K562 (cell line): ENCODE measurements at regions not wholly inside any gene's neighbourhood (a gene's known extent, or its start where the extent isn't known, plus 50 kb on each side); places are given as distances from the start of the nearest gene placed in this dataset.

ENCODE experiments used
- ATAC-seq: fragments of 200-7000 bp; cut with Tn5 transposase; 3 replicates; pipeline ENCODE4 v1.9.1; 2020; ENCODE audit warnings: moderate library complexity
- BruUV-seq: library from RNA; stranded (reverse); fragments of 400-500 nt; replicated peaks from 2 replicates; lab custom pipeline; 2021; lab: Mats Ljungman, UMichigan
- CTCF ChIA-PET: fragments of 300-600 bp; formaldehyde crosslinking; extraction: SDS; loops from one replicate; lab custom pipeline; 2021; ENCODE audit warnings: low intra/inter-chr PET ratio; lab: Yijun Ruan, JAX
- POLR2A ChIA-PET: fragments of 300-600, 350-650 bp; sonication (Branson Sonifier 250); formaldehyde crosslinking; extraction: SDS; loops from one replicate; lab custom pipeline; 2021; ENCODE audit warnings: antibody characterized with exemption, inconsistent platforms; lab: Yijun Ruan, JAX
- DNase-seq, 4 experiments: peaks; one replicate each; pipeline versions ENCODE4 v3.0.0 to v3.0.0-alpha.2; 2011 to 2018; ENCODE audit warnings: low spot score in 3 of 4, mixed read lengths in 3 of 4; ENCODE audit errors: extremely low read depth in 1 of 4
- FAIRE-seq: peaks from 2 replicates; lab custom pipeline; 2011; peaks lifted over from hg19 to GRCh38; lab: Jason Lieb, UNC
- H2AFZ ChIP-seq: 2 replicates; pipeline ENCODE4 v1.6.0; 2011; ENCODE audit warnings: low read depth, low read length, control low read depth, inconsistent platforms
- H3K27ac ChIP-seq: fragments of 200-600 bp; 3 replicates; pipeline ENCODE4 v1.8.0; 2011; ENCODE audit warnings: low read depth, mild to moderate bottlenecking, control low read depth, inconsistent platforms, low read length, moderate library complexity, mixed read lengths; ENCODE audit errors: extremely low read depth
- H3K27me3 ChIP-seq, 2 experiments: fragments of 300-600 bp in 1 of 2; 2 replicates in 1 of 2; 3 replicates in 1 of 2; pipeline versions ENCODE4 v1.6.0 to v1.8.0; 2011; ENCODE audit warnings: inconsistent platforms in 2 of 2, low read length in 2 of 2, mild to moderate bottlenecking in 1 of 2, mixed read lengths in 1 of 2, moderate library complexity in 1 of 2; ENCODE audit not compliant: control insufficient read depth in 2 of 2, insufficient read depth in 2 of 2
- H3K36me3 ChIP-seq: fragments of 300-600 bp; 3 replicates; pipeline ENCODE4 v1.8.0; 2011; ENCODE audit warnings: mild to moderate bottlenecking, low read length, inconsistent platforms; ENCODE audit not compliant: control insufficient read depth, insufficient read depth
- H3K4me1 ChIP-seq, 2 experiments: fragments of 200-600 bp in 1 of 2; replicated peaks in 1 of 2; 2 replicates in 1 of 2; 3 replicates in 1 of 2; pipeline versions ENCODE4 v1.5.1 to v1.8.0; 2011; ENCODE audit warnings: inconsistent platforms in 2 of 2, low read length in 2 of 2, mild to moderate bottlenecking in 1 of 2, mixed read lengths in 1 of 2, moderate library complexity in 1 of 2; ENCODE audit not compliant: control insufficient read depth in 2 of 2, insufficient read depth in 2 of 2
- H3K4me2 ChIP-seq: 2 replicates; pipeline ENCODE4 v1.6.1; 2011; ENCODE audit warnings: low read length, control low read depth, inconsistent platforms, mixed read lengths; ENCODE audit not compliant: insufficient read depth
- H3K4me3 ChIP-seq: fragments of 200-600 bp; sonication (generic), shearing (Covaris generic); 2 replicates; pipeline ENCODE4 v1.5.1; 2016; ENCODE audit warnings: control low read depth, inconsistent platforms
- H3K79me2 ChIP-seq: fragments of 200-600 bp; 3 replicates; pipeline ENCODE4 v1.8.0; 2011; ENCODE audit warnings: low read length, inconsistent platforms; ENCODE audit not compliant: control insufficient read depth, insufficient read depth
- H3K9ac ChIP-seq, 2 experiments: 2 replicates each; pipeline versions ENCODE4 v1.6.0 to v1.6.1; 2011; ENCODE audit warnings: low read depth in 2 of 2, low read length in 2 of 2, control low read depth in 1 of 2, inconsistent platforms in 1 of 2, mild to moderate bottlenecking in 1 of 2, mixed read lengths in 1 of 2; ENCODE audit not compliant: insufficient read depth in 1 of 2
- H3K9me1 ChIP-seq: one replicate; pipeline ENCODE4 v1.6.0; 2011; ENCODE audit warnings: inconsistent platforms, mild to moderate bottlenecking, low read length, moderate library complexity; ENCODE audit not compliant: control insufficient read depth, insufficient read depth
- H3K9me3 ChIP-seq: replicated peaks from 2 replicates; pipeline ENCODE4 v1.5.1; 2011; ENCODE audit warnings: low read depth, low read length, inconsistent platforms; ENCODE audit not compliant: control insufficient read depth, insufficient read depth
- H4K20me1 ChIP-seq: replicated peaks from 2 replicates; pipeline ENCODE4 v1.6.1; 2011; ENCODE audit warnings: low read length, inconsistent platforms, mixed read lengths; ENCODE audit not compliant: control insufficient read depth, insufficient read depth
- CREB1 ChIP-seq, 2 experiments: sonication (generic) in 1 of 2; formaldehyde crosslinking in 1 of 2; IDR thresholded peaks; 2 replicates each; pipeline versions ENCODE4 v1.6.1 to v1.8.0; 2012 to 2022; ENCODE audit warnings: inconsistent platforms in 1 of 2, mild to moderate bottlenecking in 1 of 2, missing genetic modification reagents in 1 of 2, moderate library complexity in 1 of 2
- MAFK ChIP-seq: IDR thresholded peaks from 2 replicates; pipeline ENCODE4 v1.6.1; 2011; ENCODE audit warnings: low read length, improper control_type of control experiment
- MCM5 ChIP-seq: fragments of 450-650 bp; IDR thresholded peaks from 2 replicates; pipeline ENCODE4 v1.6.1; 2016; ENCODE audit warnings: low read depth
- RBBP5 ChIP-seq: fragments of 200-600 bp; sonication (generic); IDR thresholded peaks from 2 replicates; pipeline ENCODE4 v1.6.1; 2012; ENCODE audit warnings: borderline replicate concordance, mild to moderate bottlenecking, low read length, control low read depth, inconsistent platforms; ENCODE audit not compliant: insufficient read depth, poor library complexity, severe bottlenecking
- RBM34 ChIP-seq: fragments of 200-400 bp; formaldehyde crosslinking; IDR thresholded peaks from 2 replicates; pipeline ENCODE4 v1.6.1; 2018; ENCODE audit warnings: low read length, borderline replicate concordance; ENCODE audit not compliant: insufficient read depth
- SMARCE1 ChIP-seq: fragments of 450-650 bp; IDR thresholded peaks from 2 replicates; pipeline ENCODE4 v1.7.1; 2016; ENCODE audit warnings: mild to moderate bottlenecking
- TAF1 ChIP-seq: IDR thresholded peaks from 2 replicates; pipeline ENCODE4 v1.6.1; 2011; ENCODE audit warnings: mild to moderate bottlenecking, low read length, moderate library complexity; ENCODE audit not compliant: insufficient read depth, control insufficient read depth, severe bottlenecking; ENCODE audit errors: extremely low read depth
- TCFL5 ChIP-seq: fragments of 250-450 bp; sonication (Bioruptor Pico); conservative IDR thresholded peaks from 2 replicates; pipeline ENCODE4 v1.6.1; 2021; ENCODE audit warnings: mild to moderate bottlenecking, moderate library complexity, matching md5 sums
- ZBTB2 ChIP-seq: fragments of 450-650 bp; IDR thresholded peaks from 2 replicates; pipeline ENCODE4 v1.6.1; 2016; ENCODE audit warnings: antibody characterized with exemption
- ZNF184 ChIP-seq: sonication (generic); formaldehyde crosslinking; IDR thresholded peaks from 2 replicates; pipeline ENCODE4 v1.5.0; 2020; ENCODE audit warnings: missing genetic modification reagents
- ZNF197 ChIP-seq: fragments of 200-800 bp; sonication (Bioruptor generic); IDR thresholded peaks from 2 replicates; pipeline ENCODE4 v1.6.1; 2016; ENCODE audit warnings: low read depth, missing genetic modification characterization, missing compliant biosample characterization
- WGBS: fragments of 100-300 bp; shearing (Covaris generic); methylation state at CpG from one replicate; pipeline ENCODE4 v1.1.6; 2016; ENCODE audit warnings: low coverage, mixed read lengths; ENCODE audit not compliant: insufficient coverage; ENCODE audit errors: missing lambda C conversion rate; 5-methylcytosine and 5-hydroxymethylcytosine counted together
- in situ Hi-C: fragments of 300-500 bp; cut with MboI; formaldehyde crosslinking; loops from 4 replicates; pipeline ENCODE4 v1.15.0; 2018; ENCODE audit warnings: inconsistent platforms, mixed read lengths
- intact Hi-C: fragments of 100-400 bp; cut with micrococcal nuclease; formaldehyde crosslinking; loops from 2 replicates; pipeline ENCODE4 v1.14.2; 2022
- TF ChIP-seq, protein P1 (sequence below): fragments of 450-650 bp; formaldehyde crosslinking; IDR thresholded peaks from 2 replicates; pipeline ENCODE4 v1.4.0; 2020; ENCODE audit warnings: mild to moderate bottlenecking
- TF ChIP-seq, protein P2 (sequence below): fragments of 250-450 bp; sonication (Bioruptor Pico); IDR thresholded peaks from 2 replicates; pipeline ENCODE4 v1.4.0; 2020; ENCODE audit warnings: mild to moderate bottlenecking

DNA sequence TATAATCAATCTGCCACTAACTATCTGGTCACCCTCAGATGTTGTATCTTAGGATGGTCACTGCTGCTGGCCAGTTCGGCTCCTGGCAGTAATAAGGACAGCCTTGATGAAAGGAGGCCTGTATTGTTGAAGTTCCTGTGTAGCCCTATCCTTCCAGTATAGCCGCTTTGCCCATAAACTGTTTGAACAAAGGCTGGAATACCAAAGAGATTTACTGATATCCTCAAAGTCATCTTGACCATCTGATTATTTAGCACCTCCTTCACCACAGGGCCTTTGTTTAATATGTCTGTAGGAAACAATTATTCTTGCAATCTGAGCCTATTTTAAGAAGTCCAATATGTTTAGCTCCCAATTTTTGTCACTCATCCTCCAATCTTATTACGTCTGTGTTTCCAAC is 77.7 kb downstream of the HYCC1 start:
- Histone ChIP-seq H3K4me2 (no peak overlapping the region), H2AFZ (no peak overlapping the region), H3K27ac (no peak overlapping the region), H3K27me3 (no peaks in the 10 kb centered on the region), H3K36me3 (0 out of 3 replicates have a peak, but pooled peaks cover 3% of the 10 kb centered on the region), H4K20me1 (no peaks in the 10 kb centered on the region), H3K79me2 (no peaks in the 10 kb centered on the region), H3K4me3 (no peak overlapping the region), H3K4me1 (no peaks in the 10 kb centered on the region), H3K9me3 (no peaks in the 10 kb centered on the region), H3K9ac (no peak overlapping the region), H3K9me1 (no peaks in the 10 kb centered on the region)
- ChIA-PET POLR2A (no interaction called here), CTCF (no interaction called here)
- no peak for DNase-seq
- in situ Hi-C loops: no loop called here
- TF ChIP-seq ZBTB2: no peak
- TF ChIP-seq TCFL5 (CRISPR knock-in tag): no peak
- TF ChIP-seq SMARCE1: no peak
- TF ChIP-seq, protein P1, sequence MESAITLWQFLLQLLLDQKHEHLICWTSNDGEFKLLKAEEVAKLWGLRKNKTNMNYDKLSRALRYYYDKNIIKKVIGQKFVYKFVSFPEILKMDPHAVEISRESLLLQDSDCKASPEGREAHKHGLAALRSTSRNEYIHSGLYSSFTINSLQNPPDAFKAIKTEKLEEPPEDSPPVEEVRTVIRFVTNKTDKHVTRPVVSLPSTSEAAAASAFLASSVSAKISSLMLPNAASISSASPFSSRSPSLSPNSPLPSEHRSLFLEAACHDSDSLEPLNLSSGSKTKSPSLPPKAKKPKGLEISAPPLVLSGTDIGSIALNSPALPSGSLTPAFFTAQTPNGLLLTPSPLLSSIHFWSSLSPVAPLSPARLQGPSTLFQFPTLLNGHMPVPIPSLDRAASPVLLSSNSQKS (CRISPR knock-in tag): no peak
- no peak for TF ChIP-seq ZNF184
- no peak for TF ChIP-seq RBM34
- TF ChIP-seq CREB1 (IDR thresholded peaks at IDR 0.05): no peak
- no peak for TF ChIP-seq CREB1 (CRISPR knock-in tag; IDR thresholded peaks at IDR 0.05)
- TF ChIP-seq ZNF197: no peak
- TF ChIP-seq RBBP5: no peak
- no peak for TF ChIP-seq MCM5
- TF ChIP-seq MAFK: no peak
- no peak for TF ChIP-seq TAF1
- TF ChIP-seq, protein P2, sequence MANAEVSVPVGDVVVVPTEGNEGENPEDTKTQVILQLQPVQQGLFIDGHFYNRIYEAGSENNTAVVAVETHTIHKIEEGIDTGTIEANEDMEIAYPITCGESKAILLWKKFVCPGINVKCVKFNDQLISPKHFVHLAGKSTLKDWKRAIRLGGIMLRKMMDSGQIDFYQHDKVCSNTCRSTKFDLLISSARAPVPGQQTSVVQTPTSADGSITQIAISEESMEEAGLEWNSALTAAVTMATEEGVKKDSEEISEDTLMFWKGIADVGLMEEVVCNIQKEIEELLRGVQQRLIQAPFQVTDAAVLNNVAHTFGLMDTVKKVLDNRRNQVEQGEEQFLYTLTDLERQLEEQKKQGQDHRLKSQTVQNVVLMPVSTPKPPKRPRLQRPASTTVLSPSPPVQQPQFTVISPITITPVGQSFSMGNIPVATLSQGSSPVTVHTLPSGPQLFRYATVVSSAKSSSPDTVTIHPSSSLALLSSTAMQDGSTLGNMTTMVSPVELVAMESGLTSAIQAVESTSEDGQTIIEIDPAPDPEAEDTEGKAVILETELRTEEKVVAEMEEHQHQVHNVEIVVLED: no peak
- intact Hi-C loops: no loop called here
- BruUV-seq: TSS peak; percentile 26
- ATAC-seq: no peak
- no peak for FAIRE-seq
- 58% methylated on average over 3 of the region's 3 CpGs for WGBS
